Mesendoderm (in vitro differentiated cells): ENCODE measurements at regions not wholly inside any gene's neighbourhood (a gene's known extent, or its start where the extent isn't known, plus 50 kb on each side); places are given as distances from the start of the nearest gene placed in this dataset.

Experiments
- DNase-seq: peaks from one replicate; pipeline ENCODE4 v3.0.0; 2013
- H2AK5ac ChIP-seq: 2 replicates; pipeline ENCODE4 v1.6.1; 2013; ENCODE audit warnings: low read length, inconsistent platforms
- H2BK120ac ChIP-seq: 2 replicates; pipeline ENCODE4 v1.6.1; 2013; ENCODE audit warnings: low read depth, mild to moderate bottlenecking, low read length, moderate library complexity, mixed read lengths
- H2BK15ac ChIP-seq: replicated peaks from 2 replicates; pipeline ENCODE4 v1.6.1; 2013; ENCODE audit warnings: low read depth, mild to moderate bottlenecking, moderate library complexity
- H2BK5ac ChIP-seq: 2 replicates; pipeline ENCODE4 v1.6.1; 2013; ENCODE audit warnings: low read length, inconsistent platforms
- H3K18ac ChIP-seq: 2 replicates; pipeline ENCODE4 v1.6.1; 2013; ENCODE audit warnings: mild to moderate bottlenecking, low read length, mixed read lengths
- H3K23ac ChIP-seq: one replicate; pipeline ENCODE4 v1.6.1; 2013; ENCODE audit warnings: low read length
- H3K27ac ChIP-seq: 2 replicates; pipeline ENCODE4 v1.5.1; 2013; ENCODE audit warnings: low read depth, mild to moderate bottlenecking, inconsistent platforms, low read length, moderate library complexity
- H3K27me3 ChIP-seq: 2 replicates; pipeline ENCODE4 v1.6.1; 2013; ENCODE audit warnings: low read length, control low read depth, mild to moderate bottlenecking, inconsistent platforms; ENCODE audit not compliant: insufficient read depth, poor library complexity
- H3K36me3 ChIP-seq: 2 replicates; pipeline ENCODE4 v1.6.1; 2013; ENCODE audit warnings: low read length, inconsistent platforms; ENCODE audit not compliant: control insufficient read depth, insufficient read depth
- H3K4ac ChIP-seq: one replicate; pipeline ENCODE4 v1.6.1; 2013; ENCODE audit warnings: low read depth, mild to moderate bottlenecking, low read length, moderate library complexity
- H3K4me1 ChIP-seq: 2 replicates; pipeline ENCODE4 v1.6.1; 2013; ENCODE audit warnings: low read depth, low read length, inconsistent platforms; ENCODE audit not compliant: control insufficient read depth
- H3K4me2 ChIP-seq: 2 replicates; pipeline ENCODE4 v1.6.1; 2013; ENCODE audit warnings: low read length
- H3K4me3 ChIP-seq: 2 replicates; pipeline ENCODE4 v1.5.1; 2013; ENCODE audit warnings: mild to moderate bottlenecking, low read length
- H3K56ac ChIP-seq: one replicate; pipeline ENCODE4 v1.6.1; 2013; ENCODE audit warnings: low read length
- H3K79me1 ChIP-seq: 2 replicates; pipeline ENCODE4 v1.6.1; 2013; ENCODE audit warnings: low read length, inconsistent platforms
- H3K79me2 ChIP-seq: 2 replicates; pipeline ENCODE4 v1.6.1; 2013; ENCODE audit warnings: mild to moderate bottlenecking, low read length; ENCODE audit not compliant: control insufficient read depth, insufficient read depth
- H3K9ac ChIP-seq: 2 replicates; pipeline ENCODE4 v1.6.1; 2013; ENCODE audit warnings: low read length, inconsistent platforms
- H4K5ac ChIP-seq: one replicate; pipeline ENCODE4 v1.6.1; 2013; ENCODE audit warnings: low read length
- H4K8ac ChIP-seq: one replicate; pipeline ENCODE4 v1.6.1; 2013; ENCODE audit warnings: low read depth, mild to moderate bottlenecking, control low read depth, low read length, moderate library complexity
- WGBS: extraction: QIAGEN DNeasy Blood & Tissue Kit; methylation state at CpG from one replicate; pipeline ENCODE4 v1.1.7; 2013; ENCODE audit warnings: low lambda C conversion rate, missing lambda C conversion rate; ENCODE audit not compliant: insufficient coverage; ENCODE audit errors: extremely low coverage; 5-methylcytosine and 5-hydroxymethylcytosine counted together

GRCh38 chr7:119826547-119826946, 446.4 kb upstream of the KCND2 start:
- Histone ChIP-seq H3K18ac (no peak overlapping the region), H2AK5ac (no peak overlapping the region), H3K79me2 (no peaks in the 10 kb centered on the region), H3K4me1 (no peaks in the 10 kb centered on the region), H3K56ac (no peak overlapping the region), H3K27ac (no peak overlapping the region), H2BK5ac (no peak overlapping the region), H3K36me3 (no peaks in the 10 kb centered on the region), H3K4me3 (no peak overlapping the region), H3K9ac (no peak overlapping the region), H2BK120ac (no peak overlapping the region), H3K27me3 (no peaks in the 10 kb centered on the region), H3K23ac (no peak overlapping the region), H3K4me2 (no peak overlapping the region), H3K4ac (no peak overlapping the region), H4K8ac (no peak overlapping the region), H2BK15ac (no peak overlapping the region), H3K79me1 (no peaks in the 10 kb centered on the region), H4K5ac (no peak overlapping the region)
- no peak for DNase-seq
- no CpG with 5 or more reads among the region's 1 CpG for WGBS

GRCh38 chr7:119838444-119838843, 434.5 kb upstream of the KCND2 start:
- WGBS = no CpG with 5 or more reads among the region's 6 CpGs
- H2BK120ac ChIP-seq = no peak overlapping the region
- DNase-seq = no peak
- no peak overlapping the region for H3K23ac ChIP-seq
- H3K27me3 ChIP-seq = no peaks in the 10 kb centered on the region
- H2BK15ac ChIP-seq = no peak overlapping the region
- H3K79me1 ChIP-seq = no peaks in the 10 kb centered on the region
- H2AK5ac ChIP-seq = no peak overlapping the region
- no peak overlapping the region for H3K27ac ChIP-seq
- no peak overlapping the region for H3K4me2 ChIP-seq
- H3K79me2 ChIP-seq = no peaks in the 10 kb centered on the region
- H3K18ac ChIP-seq = no peak overlapping the region
- H3K36me3 ChIP-seq = no peaks in the 10 kb centered on the region
- no peak overlapping the region for H3K4ac ChIP-seq
- H4K5ac ChIP-seq = no peak overlapping the region
- no peak overlapping the region for H3K9ac ChIP-seq
- no peak overlapping the region for H2BK5ac ChIP-seq
- H3K56ac ChIP-seq = no peak overlapping the region
- H3K4me1 ChIP-seq = no peaks in the 10 kb centered on the region
- no peak overlapping the region for H3K4me3 ChIP-seq
- H4K8ac ChIP-seq = no peak overlapping the region

- H3K79me2 ChIP-seq = no peaks in the 10 kb centered on the region
- no peaks in the 10 kb centered on the region for H3K79me1 ChIP-seq
- H4K5ac ChIP-seq = no peak overlapping the region
- H2AK5ac ChIP-seq = no peak overlapping the region
- H2BK15ac ChIP-seq = no peak overlapping the region
- no peak for DNase-seq
- no peak overlapping the region for H3K18ac ChIP-seq
- H3K36me3 ChIP-seq = no peaks in the 10 kb centered on the region
- no peak overlapping the region for H3K4ac ChIP-seq
- H3K9ac ChIP-seq = no peak overlapping the region
- H3K27me3 ChIP-seq = no peaks in the 10 kb centered on the region
- no peak overlapping the region for H3K4me2 ChIP-seq
- no peak overlapping the region for H2BK5ac ChIP-seq
- no peak overlapping the region for H3K4me3 ChIP-seq
- no peak overlapping the region for H3K27ac ChIP-seq
- whole genome bisulfite sequencing = no CpG with 5 or more reads among the region's 1 CpG
- no peak overlapping the region for H3K56ac ChIP-seq
- no peak overlapping the region for H2BK120ac ChIP-seq
- no peak overlapping the region for H3K23ac ChIP-seq
- no peak overlapping the region for H4K8ac ChIP-seq
- no peaks in the 10 kb centered on the region for H3K4me1 ChIP-seq
These were observed 430.6 kb upstream of the KCND2 start for GRCh38 chr7:119842337-119842736.

DNA sequence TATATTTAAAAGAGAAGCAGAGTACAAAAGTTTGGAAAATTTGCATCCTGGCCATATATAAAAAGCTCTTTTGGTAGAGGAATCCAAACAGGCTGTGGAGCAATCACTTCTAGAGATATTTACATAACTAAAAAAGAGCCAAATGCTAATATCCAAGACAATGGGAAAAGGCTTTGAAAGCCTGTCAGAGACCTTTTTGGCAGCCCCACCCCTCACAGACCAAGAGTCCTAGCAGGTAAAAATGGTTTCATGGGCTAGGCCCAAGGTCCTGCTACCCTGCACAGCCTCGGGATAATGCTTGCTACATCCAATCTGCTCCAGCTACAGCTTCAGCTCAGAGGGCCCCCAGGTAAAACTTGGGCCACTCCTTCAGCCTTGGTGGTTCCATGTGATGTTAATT, 430.2 kb upstream of the KCND2 start:
- Histone ChIP-seq H3K4me2 (no peak overlapping the region), H3K56ac (no peak overlapping the region), H3K23ac (no peak overlapping the region), H2AK5ac (no peak overlapping the region), H4K8ac (no peak overlapping the region), H3K27me3 (no peaks in the 10 kb centered on the region), H3K4ac (no peak overlapping the region), H2BK5ac (no peak overlapping the region), H3K9ac (no peak overlapping the region), H3K79me2 (no peaks in the 10 kb centered on the region), H3K4me1 (no peaks in the 10 kb centered on the region), H2BK15ac (no peak overlapping the region), H3K18ac (no peak overlapping the region), H3K27ac (no peak overlapping the region), H3K79me1 (no peaks in the 10 kb centered on the region), H2BK120ac (no peak overlapping the region), H4K5ac (no peak overlapping the region), H3K4me3 (no peak overlapping the region), H3K36me3 (no peaks in the 10 kb centered on the region)
- no peak for DNase-seq
- WGBS = no CpG with 5 or more reads among the region's 1 CpG

GRCh38 chr7:119861385-119861784, 411.6 kb upstream of the KCND2 start:
- H3K36me3 ChIP-seq = no peaks in the 10 kb centered on the region
- H3K79me2 ChIP-seq = no peaks in the 10 kb centered on the region
- no peaks in the 10 kb centered on the region for H3K27me3 ChIP-seq
- H3K56ac ChIP-seq = no peak overlapping the region
- DNase-seq = no peak
- H4K5ac ChIP-seq = no peak overlapping the region
- no peak overlapping the region for H3K4me3 ChIP-seq
- no peak overlapping the region for H3K4ac ChIP-seq
- H3K9ac ChIP-seq = no peak overlapping the region
- H3K79me1 ChIP-seq = no peaks in the 10 kb centered on the region
- H4K8ac ChIP-seq = no peak overlapping the region
- H2AK5ac ChIP-seq = no peak overlapping the region
- no peak overlapping the region for H3K4me2 ChIP-seq
- no peak overlapping the region for H2BK5ac ChIP-seq
- no peak overlapping the region for H3K18ac ChIP-seq
- no peaks in the 10 kb centered on the region for H3K4me1 ChIP-seq
- no peak overlapping the region for H2BK15ac ChIP-seq
- no peak overlapping the region for H3K27ac ChIP-seq
- no peak overlapping the region for H3K23ac ChIP-seq
- H2BK120ac ChIP-seq = no peak overlapping the region

- DNase-seq = no peak
- Histone ChIP-seq H3K79me1 (no peaks in the 10 kb centered on the region), H3K18ac (no peak overlapping the region), H3K36me3 (no peaks in the 10 kb centered on the region), H3K4me1 (no peaks in the 10 kb centered on the region), H4K8ac (no peak overlapping the region), H3K23ac (no peak overlapping the region), H2AK5ac (no peak overlapping the region), H4K5ac (no peak overlapping the region), H3K27ac (no peak overlapping the region), H2BK15ac (no peak overlapping the region), H3K27me3 (no peaks in the 10 kb centered on the region), H3K4me2 (no peak overlapping the region), H3K9ac (no peak overlapping the region), H3K4ac (no peak overlapping the region), H3K79me2 (no peaks in the 10 kb centered on the region), H2BK5ac (no peak overlapping the region), H2BK120ac (no peak overlapping the region), H3K56ac (no peak overlapping the region), H3K4me3 (no peak overlapping the region)
- no CpG with 5 or more reads among the region's 2 CpGs for WGBS
These were observed 404.6 kb upstream of the KCND2 start for GRCh38 chr7:119868387-119868786.
